ENCODE measurements at regions not wholly inside any gene's neighbourhood (a gene's known extent, or its start where the extent isn't known, plus 50 kb on each side); places are given as distances from the start of the nearest gene placed in this dataset.
A peak's percentile ranks its signal among the peaks of the same experiment; 100 is the strongest.

- no peak overlapping the region for H2AFZ ChIP-seq (ENCODE audit: low read length)
- CTCF ChIA-PET (ENCODE audit: partially characterized antibody) = interaction anchor here (0.6 kb wide), 1 partner anchor 12 kb away, joined by 3 read pairs; no protein-coding TSS in a partner anchor
- 0 out of 2 replicates have a peak, but pooled peaks have one; percentile 58 for TF ChIP-seq RBBP5 (IDR thresholded peaks at IDR 0.05; ENCODE audit: borderline replicate concordance, low read depth, low read length)
- no peak for TF ChIP-seq MAFK (IDR thresholded peaks at IDR 0.05; ENCODE audit: low read depth, low read length)
- no peak for TF ChIP-seq SUZ12 (IDR thresholded peaks at IDR 0.05; ENCODE audit: low read length)
- no peak for TF ChIP-seq KDM5A (IDR thresholded peaks at IDR 0.05; ENCODE audit: low read length)
- TF ChIP-seq CBX8 (IDR thresholded peaks at IDR 0.05; ENCODE audit: borderline replicate concordance, low read depth, low read length) = no peak
- TF ChIP-seq EP300 (IDR thresholded peaks at IDR 0.05; ENCODE audit: borderline replicate concordance in 1 of 2, low read depth in 2 of 2, low read length in 2 of 2) = peak in 1 of 2 experiments; percentile 29; a peak in 1 of 3 replicates
- TF ChIP-seq POLR2AphosphoS5 (IDR thresholded peaks at IDR 0.05; ENCODE audit: low read depth, low read length) = no peak
- TF ChIP-seq TBP (IDR thresholded peaks at IDR 0.05; ENCODE audit: low read depth, low read length) = no peak
- no peak for TF ChIP-seq CTCF (IDR thresholded peaks at IDR 0.05; ENCODE audit: control extremely low read depth in 1 of 3, insufficient read depth in 1 of 3, low read depth in 1 of 3, low read length in 3 of 3)
Measured at GRCh38 chr22:23521441-23522113, 58.5 kb downstream of the IGLL1 start.

More at GRCh38 chr22:23521441-23522113, 58.5 kb downstream of the IGLL1 start:
- Histone ChIP-seq H4K8ac (ENCODE audit: extremely low read depth, insufficient read depth, low read length) (peak overlapping the region; percentile 94; the same call in 1 of the 2 replicates), H3K4me2 (ENCODE audit: insufficient read depth in 1 of 2, low read depth in 2 of 2, low read length in 2 of 2) (peak overlapping the region; percentile 75 to 77), H3K79me2 (ENCODE audit: control insufficient read depth in 1 of 2, insufficient read depth in 2 of 2, low read length in 2 of 2) (no peaks in the 10 kb centered on the region), H3K79me1 (ENCODE audit: low read depth, low read length) (no peaks in the 10 kb centered on the region), H4K91ac (replicated peaks; ENCODE audit: insufficient read length, low read length) (peak overlapping the region; percentile 54), H3K9me3 (ENCODE audit: insufficient read depth in 2 of 2, low read depth in 1 of 2, low read length in 1 of 2) (no peaks in the 10 kb centered on the region), H3K27ac (ENCODE audit: low read depth, low read length) (no peak overlapping the region), H4K20me1 (replicated peaks in 1 of 2; ENCODE audit: control insufficient read depth in 1 of 2, insufficient read depth in 2 of 2, low read length in 2 of 2) (peaks cover 0 to 3% of the 10 kb centered on the region in 2 experiments), H2BK120ac (replicated peaks; ENCODE audit: low read depth, low read length) (no peak overlapping the region), H2BK15ac (ENCODE audit: low read length) (no peak overlapping the region), H3K18ac (ENCODE audit: extremely low read depth, low read length) (peak overlapping the region; percentile 60; the same call in 1 of the 2 replicates), H3K4me3 (ENCODE audit: extremely low read depth in 1 of 4, insufficient read depth in 2 of 4, low read depth in 3 of 4, low read length in 4 of 4) (peak overlapping the region; percentile 29 to 64 (median 56)), H3K14ac (ENCODE audit: insufficient read length) (no peak overlapping the region), H3K23me2 (ENCODE audit: low read depth, low read length) (peaks cover 10% of the 10 kb centered on the region; the same call in 1 of the 2 replicates), H4K5ac (ENCODE audit: insufficient read length, low read depth, low read length) (peak overlapping the region; percentile 36), H3K9ac (replicated peaks in 1 of 4; ENCODE audit: extremely low read depth in 1 of 4, low read depth in 3 of 4, low read length in 3 of 4) (peak overlapping the region in 3 of 4 experiments; percentile 29 to 68 (median 60); a peak in 5 of 7 replicates), H2BK5ac (ENCODE audit: low read depth, low read length) (peak overlapping the region; percentile 35; the same call in 1 of the 2 replicates), H3K23ac (ENCODE audit: insufficient read length) (no peak overlapping the region), H2BK20ac (ENCODE audit: low read length) (no peak overlapping the region), H3K56ac (replicated peaks; ENCODE audit: insufficient read length, low read depth, low read length) (no peak overlapping the region), H2BK12ac (ENCODE audit: low read depth, low read length) (peak overlapping the region; percentile 60; the same call in 1 of the 2 replicates), H3K4ac (replicated peaks; ENCODE audit: insufficient read length, low read depth, low read length) (no peak overlapping the region), H3K27me3 (replicated peaks in 1 of 4; ENCODE audit: control insufficient read depth in 3 of 4, extremely low read depth in 1 of 4, insufficient read depth in 3 of 4, low read length in 3 of 4) (peaks cover 5 to 58% (median 43%) of the 10 kb centered on the region in 4 experiments), H2AK5ac (ENCODE audit: low read depth, low read length) (no peak overlapping the region), H3K4me1 (replicated peaks in 1 of 4; ENCODE audit: control insufficient read depth in 3 of 4, insufficient read depth in 4 of 4, low read length in 3 of 4) (peaks cover 0 to 11% (median 8%) of the 10 kb centered on the region in 4 experiments; a peak in 6 of 7 replicates), H3K36me3 (ENCODE audit: control insufficient read depth in 2 of 4, insufficient read depth in 4 of 4, low read length in 3 of 4) (no peaks in the 10 kb centered on the region)
- 2% methylated on average over 37 of the region's 65 CpGs; no CpG with 5 or more reads in 1 of the 2 experiments for WGBS, 2 experiments (ENCODE audit: extremely low coverage in 1 of 2, insufficient coverage in 1 of 2, insufficient read length in 1 of 2, insufficient replicate concordance in 2 of 2, low coverage in 1 of 2, low lambda C conversion rate in 2 of 2, missing lambda C conversion rate in 1 of 2)
- POLR2A ChIA-PET (ENCODE audit: partially characterized antibody) = no interaction called here
- no peak for FAIRE-seq
- peak; percentile 44 to 91 for DNase-seq (ENCODE audit: low read depth in 1 of 2, low spot score in 2 of 2)

Data from H1 (cell line).